Panc1 (cell line): ENCODE measurements at regions not wholly inside any gene's neighbourhood (a gene's known extent, or its start where the extent isn't known, plus 50 kb on each side); places are given as distances from the start of the nearest gene placed in this dataset.

Source experiments
- TF ChIP-seq, protein P1 (sequence below): fragments of 450-650 bp; IDR thresholded peaks from 2 replicates; pipeline ENCODE4 v1.5.1; 2017; ENCODE audit warnings: mild to moderate bottlenecking
- TF ChIP-seq, protein P2 (sequence below), 2 experiments: IDR thresholded peaks; 2 replicates each; pipeline ENCODE4 v1.6.1; 2011 to 2012; ENCODE audit warnings: low read depth in 2 of 2, control low read depth in 1 of 2, low read length in 1 of 2, mild to moderate bottlenecking in 1 of 2, moderate library complexity in 1 of 2; ENCODE audit not compliant: insufficient read depth in 1 of 2

DNA sequence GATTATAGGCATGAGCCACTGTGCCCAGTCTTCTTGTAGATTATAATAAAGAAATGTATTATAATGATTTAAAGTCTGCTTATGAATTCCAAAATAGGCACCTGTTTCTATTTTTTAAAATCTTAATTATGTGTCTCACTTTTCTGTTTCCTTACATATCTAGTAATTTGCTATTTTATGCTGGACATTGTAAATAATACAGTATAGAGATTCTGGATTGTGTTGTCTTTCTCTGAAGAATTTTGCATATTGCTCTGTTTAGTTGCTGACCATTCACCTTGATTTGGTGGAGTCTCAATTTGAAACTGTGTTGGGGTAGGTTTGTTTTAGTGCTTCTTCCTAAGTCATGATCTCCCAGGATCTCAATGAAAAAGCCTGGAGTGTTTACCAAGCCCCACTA lies 102.8 kb downstream of the C9orf50 start:
- TF ChIP-seq, protein P1, sequence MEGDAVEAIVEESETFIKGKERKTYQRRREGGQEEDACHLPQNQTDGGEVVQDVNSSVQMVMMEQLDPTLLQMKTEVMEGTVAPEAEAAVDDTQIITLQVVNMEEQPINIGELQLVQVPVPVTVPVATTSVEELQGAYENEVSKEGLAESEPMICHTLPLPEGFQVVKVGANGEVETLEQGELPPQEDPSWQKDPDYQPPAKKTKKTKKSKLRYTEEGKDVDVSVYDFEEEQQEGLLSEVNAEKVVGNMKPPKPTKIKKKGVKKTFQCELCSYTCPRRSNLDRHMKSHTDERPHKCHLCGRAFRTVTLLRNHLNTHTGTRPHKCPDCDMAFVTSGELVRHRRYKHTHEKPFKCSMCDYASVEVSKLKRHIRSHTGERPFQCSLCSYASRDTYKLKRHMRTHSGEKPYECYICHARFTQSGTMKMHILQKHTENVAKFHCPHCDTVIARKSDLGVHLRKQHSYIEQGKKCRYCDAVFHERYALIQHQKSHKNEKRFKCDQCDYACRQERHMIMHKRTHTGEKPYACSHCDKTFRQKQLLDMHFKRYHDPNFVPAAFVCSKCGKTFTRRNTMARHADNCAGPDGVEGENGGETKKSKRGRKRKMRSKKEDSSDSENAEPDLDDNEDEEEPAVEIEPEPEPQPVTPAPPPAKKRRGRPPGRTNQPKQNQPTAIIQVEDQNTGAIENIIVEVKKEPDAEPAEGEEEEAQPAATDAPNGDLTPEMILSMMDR, result no peak
- TF ChIP-seq, protein P2, sequence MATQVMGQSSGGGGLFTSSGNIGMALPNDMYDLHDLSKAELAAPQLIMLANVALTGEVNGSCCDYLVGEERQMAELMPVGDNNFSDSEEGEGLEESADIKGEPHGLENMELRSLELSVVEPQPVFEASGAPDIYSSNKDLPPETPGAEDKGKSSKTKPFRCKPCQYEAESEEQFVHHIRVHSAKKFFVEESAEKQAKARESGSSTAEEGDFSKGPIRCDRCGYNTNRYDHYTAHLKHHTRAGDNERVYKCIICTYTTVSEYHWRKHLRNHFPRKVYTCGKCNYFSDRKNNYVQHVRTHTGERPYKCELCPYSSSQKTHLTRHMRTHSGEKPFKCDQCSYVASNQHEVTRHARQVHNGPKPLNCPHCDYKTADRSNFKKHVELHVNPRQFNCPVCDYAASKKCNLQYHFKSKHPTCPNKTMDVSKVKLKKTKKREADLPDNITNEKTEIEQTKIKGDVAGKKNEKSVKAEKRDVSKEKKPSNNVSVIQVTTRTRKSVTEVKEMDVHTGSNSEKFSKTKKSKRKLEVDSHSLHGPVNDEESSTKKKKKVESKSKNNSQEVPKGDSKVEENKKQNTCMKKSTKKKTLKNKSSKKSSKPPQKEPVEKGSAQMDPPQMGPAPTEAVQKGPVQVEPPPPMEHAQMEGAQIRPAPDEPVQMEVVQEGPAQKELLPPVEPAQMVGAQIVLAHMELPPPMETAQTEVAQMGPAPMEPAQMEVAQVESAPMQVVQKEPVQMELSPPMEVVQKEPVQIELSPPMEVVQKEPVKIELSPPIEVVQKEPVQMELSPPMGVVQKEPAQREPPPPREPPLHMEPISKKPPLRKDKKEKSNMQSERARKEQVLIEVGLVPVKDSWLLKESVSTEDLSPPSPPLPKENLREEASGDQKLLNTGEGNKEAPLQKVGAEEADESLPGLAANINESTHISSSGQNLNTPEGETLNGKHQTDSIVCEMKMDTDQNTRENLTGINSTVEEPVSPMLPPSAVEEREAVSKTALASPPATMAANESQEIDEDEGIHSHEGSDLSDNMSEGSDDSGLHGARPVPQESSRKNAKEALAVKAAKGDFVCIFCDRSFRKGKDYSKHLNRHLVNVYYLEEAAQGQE (IDR thresholded peaks at IDR 0.05; ENCODE audit: insufficient read depth in 1 of 2, low read depth in 2 of 2, low read length in 1 of 2), result no peak
